Upper lobe of right lung (tissue), 1 donor: ENCODE measurements at regions not wholly inside any gene's neighbourhood (a gene's known extent, or its start where the extent isn't known, plus 50 kb on each side); places are given as distances from the start of the nearest gene placed in this dataset.

Experiments used
- ATAC-seq: fragments of 200-7000 bp; cut with Tn5 transposase; one replicate; pipeline ENCODE4 v1.9.1; 2020; ENCODE audit warnings: mild to moderate bottlenecking, moderate library complexity
- DNase-seq: peaks from one replicate; pipeline ENCODE4 v3.0.0-alpha.2; 2020
- H3K27ac ChIP-seq: fragments of 200-600 bp; one replicate; pipeline ENCODE4 v1.8.0; 2022
- H3K27me3 ChIP-seq: fragments of 200-600 bp; one replicate; pipeline ENCODE4 v1.8.0; 2022; ENCODE audit warnings: mild to moderate bottlenecking
- H3K36me3 ChIP-seq: fragments of 200-600 bp; one replicate; pipeline ENCODE4 v1.8.0; 2022
- H3K4me1 ChIP-seq: fragments of 200-600 bp; one replicate; pipeline ENCODE4 v1.8.0; 2022
- H3K4me3 ChIP-seq: fragments of 200-600 bp; one replicate; pipeline ENCODE4 v1.8.0; 2022; ENCODE audit warnings: mild to moderate bottlenecking
- H3K9me3 ChIP-seq: fragments of 200-600 bp; one replicate; pipeline ENCODE4 v1.8.0; 2022
- intact Hi-C: fragments of 100-400 bp; cut with DNase I; formaldehyde crosslinking; loops from one replicate; pipeline ENCODE4 v1.11.0; 2022
- TF ChIP-seq, protein P1 (sequence below): fragments of 200-600 bp; IDR thresholded peaks from one replicate; pipeline ENCODE4 v1.8.0; 2022; ENCODE audit warnings: antibody characterized with exemption
- donor health status: DM: no; HTN: yes; CAD: no; lungs with severe emphysema.

GRCh38 chr9:90466441-90466840 is 176.2 kb downstream of the DIRAS2 start:
- no peaks in the 10 kb centered on the region for H3K27me3 ChIP-seq
- no peaks in the 10 kb centered on the region for H3K4me1 ChIP-seq
- DNase-seq (no peak), ATAC-seq (no peak)
- no peaks in the 10 kb centered on the region for H3K36me3 ChIP-seq
- no peak overlapping the region for H3K27ac ChIP-seq
- H3K4me3 ChIP-seq, result no peak overlapping the region
- intact Hi-C loops, result no loop called here
- TF ChIP-seq, protein P1, sequence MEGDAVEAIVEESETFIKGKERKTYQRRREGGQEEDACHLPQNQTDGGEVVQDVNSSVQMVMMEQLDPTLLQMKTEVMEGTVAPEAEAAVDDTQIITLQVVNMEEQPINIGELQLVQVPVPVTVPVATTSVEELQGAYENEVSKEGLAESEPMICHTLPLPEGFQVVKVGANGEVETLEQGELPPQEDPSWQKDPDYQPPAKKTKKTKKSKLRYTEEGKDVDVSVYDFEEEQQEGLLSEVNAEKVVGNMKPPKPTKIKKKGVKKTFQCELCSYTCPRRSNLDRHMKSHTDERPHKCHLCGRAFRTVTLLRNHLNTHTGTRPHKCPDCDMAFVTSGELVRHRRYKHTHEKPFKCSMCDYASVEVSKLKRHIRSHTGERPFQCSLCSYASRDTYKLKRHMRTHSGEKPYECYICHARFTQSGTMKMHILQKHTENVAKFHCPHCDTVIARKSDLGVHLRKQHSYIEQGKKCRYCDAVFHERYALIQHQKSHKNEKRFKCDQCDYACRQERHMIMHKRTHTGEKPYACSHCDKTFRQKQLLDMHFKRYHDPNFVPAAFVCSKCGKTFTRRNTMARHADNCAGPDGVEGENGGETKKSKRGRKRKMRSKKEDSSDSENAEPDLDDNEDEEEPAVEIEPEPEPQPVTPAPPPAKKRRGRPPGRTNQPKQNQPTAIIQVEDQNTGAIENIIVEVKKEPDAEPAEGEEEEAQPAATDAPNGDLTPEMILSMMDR, result no peak
- H3K9me3 ChIP-seq, result no peaks in the 10 kb centered on the region

DNA sequence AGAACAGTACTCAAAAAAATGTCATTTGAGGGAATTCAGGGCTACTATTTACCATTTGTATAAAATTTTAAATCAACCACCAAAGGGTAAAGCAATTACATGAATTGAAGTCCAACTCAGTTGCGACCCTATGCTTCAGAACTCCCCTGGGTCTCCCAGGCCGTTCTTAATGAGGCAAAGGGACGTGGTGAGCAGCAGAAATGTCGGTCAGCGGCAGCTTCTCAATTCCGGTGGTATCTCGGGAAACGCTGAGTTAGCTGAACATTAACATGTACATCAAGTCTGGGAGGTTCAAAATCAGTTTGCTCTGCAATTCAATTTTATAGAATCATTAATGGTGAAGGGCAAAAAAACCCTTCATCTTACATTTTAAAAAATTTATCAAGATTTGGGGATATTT is 173.2 kb downstream of the DIRAS2 start:
- TF ChIP-seq, protein P1, result no peak
- ATAC-seq, result no peak

GRCh38 chr9:90469865-90470387 is 172.7 kb downstream of the DIRAS2 start:
- Histone ChIP-seq H3K36me3 (no peaks in the 10 kb centered on the region), H3K4me3 (no peak overlapping the region), H3K4me1 (no peaks in the 10 kb centered on the region), H3K27ac (no peak overlapping the region), H3K27me3 (no peaks in the 10 kb centered on the region), H3K9me3 (no peaks in the 10 kb centered on the region)
- TF ChIP-seq, protein P1, result no peak
- ATAC-seq (no peak), DNase-seq (no peak)
- intact Hi-C loops, result no loop called here

More for the DNA sequence above, 173.2 kb downstream of the DIRAS2 start:
- Histone ChIP-seq H3K4me1 (no peaks in the 10 kb centered on the region), H3K36me3 (no peaks in the 10 kb centered on the region), H3K4me3 (no peak overlapping the region), H3K27ac (no peak overlapping the region), H3K27me3 (no peaks in the 10 kb centered on the region), H3K9me3 (no peaks in the 10 kb centered on the region)
- DNase-seq, result no peak
- intact Hi-C loops, result no loop called here

DNA sequence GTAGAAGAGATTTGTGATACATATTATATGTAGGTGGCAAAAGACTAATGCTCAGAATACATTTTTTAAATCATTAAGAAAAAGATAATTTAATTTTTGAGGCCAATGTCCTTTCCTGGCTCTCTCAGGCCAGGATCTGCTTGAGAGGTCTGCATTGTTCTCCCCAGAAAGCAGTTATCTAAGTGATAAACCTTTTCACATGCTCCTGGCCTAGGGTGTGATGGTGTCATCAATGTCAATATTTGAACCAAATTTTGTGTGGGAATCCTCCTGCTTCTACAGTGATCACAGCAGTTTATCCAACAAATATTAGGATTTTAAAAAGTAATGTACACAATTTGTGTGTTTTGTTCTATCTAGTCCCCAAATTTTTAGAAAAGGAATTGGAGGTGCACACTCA is 166.6 kb downstream of the DIRAS2 start:
- ATAC-seq (no peak), DNase-seq (no peak)
- Histone ChIP-seq H3K4me3 (no peak overlapping the region), H3K36me3 (no peaks in the 10 kb centered on the region), H3K9me3 (no peaks in the 10 kb centered on the region), H3K27ac (no peak overlapping the region), H3K4me1 (no peaks in the 10 kb centered on the region), H3K27me3 (no peaks in the 10 kb centered on the region)
- TF ChIP-seq, protein P1, result no peak
- intact Hi-C loops, result no loop called here

GRCh38 chr9:90477535-90477934 is 165.1 kb downstream of the DIRAS2 start:
- H3K9me3 ChIP-seq, result no peaks in the 10 kb centered on the region
- TF ChIP-seq, protein P1, result no peak
- H3K4me1 ChIP-seq, result no peaks in the 10 kb centered on the region
- DNase-seq (no peak), ATAC-seq (no peak)
- intact Hi-C loops, result no loop called here
- no peaks in the 10 kb centered on the region for H3K27me3 ChIP-seq
- H3K36me3 ChIP-seq, result no peaks in the 10 kb centered on the region
- no peak overlapping the region for H3K27ac ChIP-seq
- no peak overlapping the region for H3K4me3 ChIP-seq

DNA sequence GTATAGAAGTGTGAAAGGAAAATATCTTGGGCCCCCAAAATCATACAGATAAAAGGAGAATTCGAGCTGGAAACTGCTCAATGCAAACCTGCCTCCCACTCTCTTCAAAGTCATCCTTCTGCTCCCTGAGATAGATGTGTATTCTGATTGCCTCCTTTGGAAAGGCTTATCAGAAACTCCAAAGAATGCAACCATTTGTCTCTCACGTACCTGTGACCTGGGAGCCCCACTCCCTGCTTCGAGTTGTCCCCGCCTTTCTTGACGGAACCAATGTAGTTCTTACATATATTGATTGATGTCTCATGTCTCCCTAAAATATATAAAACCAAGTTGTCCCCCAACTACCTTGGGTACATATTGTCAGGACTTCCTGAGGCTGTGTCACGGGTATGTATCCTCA is 163.8 kb downstream of the DIRAS2 start:
- H3K4me3 ChIP-seq, result no peak overlapping the region
- no peaks in the 10 kb centered on the region for H3K4me1 ChIP-seq
- H3K9me3 ChIP-seq, result no peaks in the 10 kb centered on the region
- no peak overlapping the region for H3K27ac ChIP-seq
- TF ChIP-seq, protein P1, result no peak
- DNase-seq (no peak), ATAC-seq (no peak)
- intact Hi-C loops, result no loop called here
- H3K36me3 ChIP-seq, result no peaks in the 10 kb centered on the region
- no peaks in the 10 kb centered on the region for H3K27me3 ChIP-seq
